Right atrium auricular region (tissue), 2 donors: ENCODE measurements at regions not wholly inside any gene's neighbourhood (a gene's known extent, or its start where the extent isn't known, plus 50 kb on each side); places are given as distances from the start of the nearest gene placed in this dataset.
"Not testable (repeated sequence)": the region's sequence is repeated elsewhere in the genome, so short reads cannot be mapped to it uniquely, and the experiment has no call there.

Experiments used
- DNase-seq: peaks from one replicate; pipeline ENCODE4 v3.0.0-alpha.2; 2019; ENCODE audit warnings: low spot score
- H3K27ac ChIP-seq, 2 donors: fragments of 200-600 bp; sonication (generic); 1 replicate in 1 of 2; 2 replicates in 1 of 2; pipeline ENCODE4 v1.5.1; 2016 to 2019
- H3K27me3 ChIP-seq, 2 donors: fragments of 200-600 bp; sonication (generic); one replicate each; pipeline versions ENCODE4 v1.5.1 to v1.6.0; 2017 to 2019
- H3K36me3 ChIP-seq: fragments of 200-600 bp; sonication (generic); one replicate; pipeline ENCODE4 v1.5.1; 2016
- H3K4me1 ChIP-seq, 2 donors: fragments of 200-600 bp; sonication (generic); one replicate each; pipeline versions ENCODE4 v1.5.1 to v1.6.0; 2017 to 2019
- H3K4me3 ChIP-seq, 2 donors: fragments of 200-600 bp; sonication (generic); 1 replicate in 1 of 2; 2 replicates in 1 of 2; pipeline ENCODE4 v1.5.1; 2017 to 2019; ENCODE audit warnings: mild to moderate bottlenecking in 1 of 2, moderate library complexity in 1 of 2
- H3K9me3 ChIP-seq, 2 donors: fragments of 200-600 bp; sonication (generic); one replicate each; pipeline ENCODE4 v1.5.1; 2019
- TF ChIP-seq, protein P1 (sequence below), 2 donors: fragments of 200-600 bp; sonication (generic); IDR thresholded peaks; one replicate each; pipeline ENCODE4 v1.5.1; 2019; ENCODE audit warnings: antibody characterized with exemption in 2 of 2

DNA sequence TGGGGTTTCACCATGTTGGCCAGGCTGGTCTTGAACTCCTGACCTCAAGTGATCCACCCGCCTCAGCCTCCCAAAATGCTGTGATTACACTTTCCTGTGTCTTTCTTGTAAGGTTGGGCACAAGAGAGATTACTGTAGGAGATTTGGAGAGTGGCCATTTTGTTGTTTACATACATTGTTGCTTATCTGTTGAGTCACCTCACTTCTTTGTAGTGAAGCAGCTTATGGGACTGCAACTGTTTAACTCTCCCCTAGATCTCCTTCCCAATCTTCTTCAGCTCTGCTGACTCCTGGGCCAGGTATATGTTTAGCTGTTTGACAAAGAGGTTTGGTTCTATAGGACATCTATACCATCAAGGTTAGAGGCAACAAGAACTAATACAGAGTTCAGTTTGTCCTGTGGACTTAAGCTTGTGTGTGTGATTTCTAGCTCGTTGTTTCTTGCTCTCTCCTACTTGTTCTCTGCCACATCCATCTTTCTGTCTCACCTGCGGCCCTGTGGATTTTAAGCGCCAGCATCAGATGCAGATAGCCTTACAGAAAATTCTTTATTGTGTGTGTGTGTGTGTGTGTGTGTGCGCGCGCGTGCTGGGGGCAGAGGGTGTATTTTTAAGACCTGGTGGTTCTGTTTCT lies 95.4 kb downstream of the HAUS1 start:
- Histone ChIP-seq H3K9me3 (no peaks in the 10 kb centered on the region), H3K27ac (no peak overlapping the region), H3K4me3 (no peak overlapping the region), H3K36me3 (no peaks in the 10 kb centered on the region), H3K4me1 (no peaks in the 10 kb centered on the region), H3K27me3 (no peaks in the 10 kb centered on the region)
- TF ChIP-seq, protein P1, sequence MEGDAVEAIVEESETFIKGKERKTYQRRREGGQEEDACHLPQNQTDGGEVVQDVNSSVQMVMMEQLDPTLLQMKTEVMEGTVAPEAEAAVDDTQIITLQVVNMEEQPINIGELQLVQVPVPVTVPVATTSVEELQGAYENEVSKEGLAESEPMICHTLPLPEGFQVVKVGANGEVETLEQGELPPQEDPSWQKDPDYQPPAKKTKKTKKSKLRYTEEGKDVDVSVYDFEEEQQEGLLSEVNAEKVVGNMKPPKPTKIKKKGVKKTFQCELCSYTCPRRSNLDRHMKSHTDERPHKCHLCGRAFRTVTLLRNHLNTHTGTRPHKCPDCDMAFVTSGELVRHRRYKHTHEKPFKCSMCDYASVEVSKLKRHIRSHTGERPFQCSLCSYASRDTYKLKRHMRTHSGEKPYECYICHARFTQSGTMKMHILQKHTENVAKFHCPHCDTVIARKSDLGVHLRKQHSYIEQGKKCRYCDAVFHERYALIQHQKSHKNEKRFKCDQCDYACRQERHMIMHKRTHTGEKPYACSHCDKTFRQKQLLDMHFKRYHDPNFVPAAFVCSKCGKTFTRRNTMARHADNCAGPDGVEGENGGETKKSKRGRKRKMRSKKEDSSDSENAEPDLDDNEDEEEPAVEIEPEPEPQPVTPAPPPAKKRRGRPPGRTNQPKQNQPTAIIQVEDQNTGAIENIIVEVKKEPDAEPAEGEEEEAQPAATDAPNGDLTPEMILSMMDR (IDR thresholded peaks at IDR 0.05): no peak
- no peak for DNase-seq

DNA sequence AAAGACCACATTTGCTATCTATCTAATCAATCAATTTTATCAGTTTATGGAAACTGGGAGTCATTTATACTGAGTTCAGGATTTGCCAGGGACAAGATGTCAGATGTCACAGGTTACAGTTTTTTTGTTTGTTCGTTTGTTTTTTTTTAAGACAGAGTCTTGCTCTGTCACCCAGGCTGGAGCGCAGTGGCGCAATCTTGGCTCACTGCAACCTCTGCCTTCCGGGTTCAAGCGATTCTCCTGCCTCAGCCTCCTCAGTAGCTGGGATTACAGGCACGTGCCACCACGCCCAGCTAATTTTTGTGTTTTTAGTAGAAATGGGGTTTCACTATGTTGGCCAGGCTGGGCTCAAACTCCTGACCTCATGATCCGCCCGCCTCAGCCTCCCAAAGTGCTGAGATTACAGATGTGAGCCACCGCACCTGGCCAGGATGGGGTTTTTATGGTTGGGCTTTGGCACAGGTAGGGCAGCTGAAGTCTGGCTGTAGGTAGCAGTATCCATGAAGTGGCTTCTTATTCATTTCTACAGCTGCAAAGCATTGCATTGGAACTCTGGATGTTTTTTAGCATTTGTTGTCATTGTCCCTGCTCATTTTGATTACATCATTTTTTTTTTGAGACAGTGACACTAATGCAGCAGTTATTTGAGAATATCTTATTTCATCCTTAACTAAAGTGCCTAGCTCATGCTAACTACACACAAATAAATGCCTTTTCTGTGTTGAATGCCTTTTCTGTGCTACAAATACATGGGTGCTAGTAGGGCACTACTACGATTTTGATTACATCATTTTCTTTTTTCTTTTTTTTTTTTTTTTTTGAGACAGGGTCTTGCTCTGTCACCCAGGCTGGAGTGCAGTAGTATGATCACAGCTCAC lies 96.2 kb downstream of the HAUS1 start:
- not testable (repeated sequence) for H3K27me3 ChIP-seq, DNase-seq, H3K4me1 ChIP-seq, H3K9me3 ChIP-seq, H3K4me3 ChIP-seq, H3K36me3 ChIP-seq, H3K27ac ChIP-seq

DNA sequence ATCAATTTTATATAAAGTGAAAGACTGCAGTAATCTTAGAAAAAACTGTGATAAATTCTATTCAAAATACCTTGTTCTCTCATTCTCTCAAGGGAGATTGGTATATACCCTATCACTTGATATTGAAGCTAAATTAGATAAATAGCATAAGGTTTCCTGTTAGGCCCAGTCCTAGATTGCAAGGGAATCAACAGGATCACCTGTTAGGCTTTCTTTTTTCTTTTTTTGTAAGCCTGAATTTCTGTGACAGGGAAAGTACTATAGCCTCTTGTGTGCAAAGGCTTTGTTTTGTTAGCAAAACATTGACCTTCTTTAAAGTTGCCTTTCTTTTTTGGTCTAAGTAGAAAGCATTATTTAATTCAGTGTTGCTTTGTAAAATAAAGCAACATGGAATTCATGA lies 100.0 kb downstream of the HAUS1 start:
- DNase-seq: no peak
- Histone ChIP-seq H3K36me3 (no peaks in the 10 kb centered on the region), H3K4me1 (peaks cover 0 to 5% of the 10 kb centered on the region in 2 donors), H3K4me3 (no peak overlapping the region), H3K9me3 (no peaks in the 10 kb centered on the region), H3K27me3 (no peaks in the 10 kb centered on the region), H3K27ac (no peak overlapping the region)
- TF ChIP-seq, protein P1 (IDR thresholded peaks at IDR 0.05): no peak

DNA sequence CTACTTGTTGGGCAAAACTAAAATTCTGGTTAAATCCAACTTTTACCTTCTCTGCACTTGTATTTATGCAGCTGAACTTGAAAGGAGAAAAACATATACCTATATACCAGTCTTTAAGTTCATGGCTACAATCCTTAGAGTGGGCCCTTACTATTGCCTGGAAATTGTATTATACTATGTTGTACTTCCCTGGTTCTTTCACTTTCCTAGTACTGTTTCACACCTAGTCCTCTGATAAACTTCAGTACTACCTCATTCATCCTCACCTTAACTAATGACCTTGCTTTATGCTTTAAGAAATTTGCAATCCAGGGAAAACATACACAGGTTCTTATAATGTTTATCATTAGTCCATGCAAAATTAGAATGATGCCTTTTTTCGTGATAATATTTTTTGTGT lies 103.8 kb downstream of the HAUS1 start:
- Histone ChIP-seq H3K27ac (no peak overlapping the region), H3K9me3 (no peaks in the 10 kb centered on the region), H3K27me3 (no peaks in the 10 kb centered on the region), H3K4me1 (peaks cover 0 to 12% of the 10 kb centered on the region in 2 donors), H3K4me3 (no peak overlapping the region), H3K36me3 (peaks cover 4% of the 10 kb centered on the region)
- TF ChIP-seq, protein P1 (IDR thresholded peaks at IDR 0.05): no peak
- DNase-seq: no peak

DNA sequence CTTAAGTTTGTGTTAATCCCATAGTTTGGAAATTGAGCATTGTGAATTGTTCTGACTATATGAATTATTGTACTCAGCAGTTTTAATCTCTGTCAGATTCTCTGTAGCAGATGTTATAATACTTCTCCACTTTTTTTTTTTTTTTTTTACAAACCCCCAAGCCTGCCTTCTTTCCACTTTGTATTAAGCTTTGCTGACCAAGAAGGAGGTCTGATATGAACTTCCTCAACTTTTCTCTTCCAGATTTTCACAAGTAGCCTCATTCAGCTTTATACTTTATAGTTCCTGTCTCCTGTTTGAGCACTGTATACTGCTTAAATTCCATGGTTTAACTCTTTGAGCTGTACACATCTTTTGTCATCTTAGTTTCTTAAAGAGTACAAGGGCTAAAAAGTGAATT lies 105.0 kb downstream of the HAUS1 start:
- Histone ChIP-seq H3K27me3 (no peaks in the 10 kb centered on the region), H3K9me3 (no peaks in the 10 kb centered on the region), H3K4me1 (peaks cover 0 to 24% of the 10 kb centered on the region in 2 donors), H3K4me3 (no peak overlapping the region), H3K36me3 (peaks cover 4% of the 10 kb centered on the region), H3K27ac (no peak overlapping the region)
- TF ChIP-seq, protein P1 (IDR thresholded peaks at IDR 0.05): no peak
- DNase-seq: no peak

DNA sequence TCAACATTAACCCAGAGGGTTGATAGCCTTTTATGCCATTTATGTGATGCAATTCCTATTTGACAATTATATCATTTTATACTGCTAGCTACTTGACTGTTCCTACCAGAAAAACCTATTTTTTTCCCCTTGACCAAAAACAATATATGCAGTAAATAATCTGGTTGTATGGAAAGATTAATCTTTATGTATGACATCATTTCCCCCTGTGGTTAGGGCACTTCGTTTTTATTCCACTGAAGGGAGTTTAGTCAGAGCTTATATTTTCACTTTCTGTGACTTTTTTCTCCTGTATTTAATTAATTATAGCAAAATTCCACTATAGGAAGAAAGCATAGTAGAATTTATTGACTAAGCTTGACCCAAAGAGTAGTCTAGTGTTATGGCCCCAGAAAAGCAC lies 107.6 kb downstream of the HAUS1 start:
- H3K27me3 ChIP-seq: no peaks in the 10 kb centered on the region
- H3K4me1 ChIP-seq: peaks cover 0 to 38% of the 10 kb centered on the region in 2 donors
- TF ChIP-seq, protein P1 (IDR thresholded peaks at IDR 0.05): no peak
- no peak overlapping the region for H3K4me3 ChIP-seq
- no peaks in the 10 kb centered on the region for H3K9me3 ChIP-seq
- DNase-seq: no peak
- H3K27ac ChIP-seq: no peak overlapping the region
- peaks cover 4% of the 10 kb centered on the region for H3K36me3 ChIP-seq
